Mesendoderm (in vitro differentiated cells): ENCODE measurements at regions not wholly inside any gene's neighbourhood (a gene's known extent, or its start where the extent isn't known, plus 50 kb on each side); places are given as distances from the start of the nearest gene placed in this dataset.
A peak's percentile ranks its signal among the peaks of the same experiment; 100 is the strongest.

Experiments
- DNase-seq: peaks from one replicate; pipeline ENCODE4 v3.0.0; 2013
- H2AK5ac ChIP-seq: 2 replicates; pipeline ENCODE4 v1.6.1; 2013; ENCODE audit warnings: low read length, inconsistent platforms
- H2BK120ac ChIP-seq: 2 replicates; pipeline ENCODE4 v1.6.1; 2013; ENCODE audit warnings: low read depth, mild to moderate bottlenecking, low read length, moderate library complexity, mixed read lengths
- H2BK15ac ChIP-seq: replicated peaks from 2 replicates; pipeline ENCODE4 v1.6.1; 2013; ENCODE audit warnings: low read depth, mild to moderate bottlenecking, moderate library complexity
- H2BK5ac ChIP-seq: 2 replicates; pipeline ENCODE4 v1.6.1; 2013; ENCODE audit warnings: low read length, inconsistent platforms
- H3K18ac ChIP-seq: 2 replicates; pipeline ENCODE4 v1.6.1; 2013; ENCODE audit warnings: mild to moderate bottlenecking, low read length, mixed read lengths
- H3K23ac ChIP-seq: one replicate; pipeline ENCODE4 v1.6.1; 2013; ENCODE audit warnings: low read length
- H3K27ac ChIP-seq: 2 replicates; pipeline ENCODE4 v1.5.1; 2013; ENCODE audit warnings: low read depth, mild to moderate bottlenecking, inconsistent platforms, low read length, moderate library complexity
- H3K27me3 ChIP-seq: 2 replicates; pipeline ENCODE4 v1.6.1; 2013; ENCODE audit warnings: low read length, control low read depth, mild to moderate bottlenecking, inconsistent platforms; ENCODE audit not compliant: insufficient read depth, poor library complexity
- H3K36me3 ChIP-seq: 2 replicates; pipeline ENCODE4 v1.6.1; 2013; ENCODE audit warnings: low read length, inconsistent platforms; ENCODE audit not compliant: control insufficient read depth, insufficient read depth
- H3K4ac ChIP-seq: one replicate; pipeline ENCODE4 v1.6.1; 2013; ENCODE audit warnings: low read depth, mild to moderate bottlenecking, low read length, moderate library complexity
- H3K4me1 ChIP-seq: 2 replicates; pipeline ENCODE4 v1.6.1; 2013; ENCODE audit warnings: low read depth, low read length, inconsistent platforms; ENCODE audit not compliant: control insufficient read depth
- H3K4me2 ChIP-seq: 2 replicates; pipeline ENCODE4 v1.6.1; 2013; ENCODE audit warnings: low read length
- H3K4me3 ChIP-seq: 2 replicates; pipeline ENCODE4 v1.5.1; 2013; ENCODE audit warnings: mild to moderate bottlenecking, low read length
- H3K56ac ChIP-seq: one replicate; pipeline ENCODE4 v1.6.1; 2013; ENCODE audit warnings: low read length
- H3K79me1 ChIP-seq: 2 replicates; pipeline ENCODE4 v1.6.1; 2013; ENCODE audit warnings: low read length, inconsistent platforms
- H3K79me2 ChIP-seq: 2 replicates; pipeline ENCODE4 v1.6.1; 2013; ENCODE audit warnings: mild to moderate bottlenecking, low read length; ENCODE audit not compliant: control insufficient read depth, insufficient read depth
- H3K9ac ChIP-seq: 2 replicates; pipeline ENCODE4 v1.6.1; 2013; ENCODE audit warnings: low read length, inconsistent platforms
- H4K5ac ChIP-seq: one replicate; pipeline ENCODE4 v1.6.1; 2013; ENCODE audit warnings: low read length
- H4K8ac ChIP-seq: one replicate; pipeline ENCODE4 v1.6.1; 2013; ENCODE audit warnings: low read depth, mild to moderate bottlenecking, control low read depth, low read length, moderate library complexity
- WGBS: extraction: QIAGEN DNeasy Blood & Tissue Kit; methylation state at CpG from one replicate; pipeline ENCODE4 v1.1.7; 2013; ENCODE audit warnings: low lambda C conversion rate, missing lambda C conversion rate; ENCODE audit not compliant: insufficient coverage; ENCODE audit errors: extremely low coverage; 5-methylcytosine and 5-hydroxymethylcytosine counted together

- H3K79me2 ChIP-seq = no peaks in the 10 kb centered on the region
- H2AK5ac ChIP-seq = no peak overlapping the region
- no peak overlapping the region for H2BK5ac ChIP-seq
- H4K5ac ChIP-seq = no peak overlapping the region
- no peaks in the 10 kb centered on the region for H3K27me3 ChIP-seq
- H3K56ac ChIP-seq = no peak overlapping the region
- H2BK15ac ChIP-seq = no peak overlapping the region
- H2BK120ac ChIP-seq = no peak overlapping the region
- no peak overlapping the region for H3K18ac ChIP-seq
- no peak overlapping the region for H3K23ac ChIP-seq
- no peaks in the 10 kb centered on the region for H3K4me1 ChIP-seq
- no peak overlapping the region for H3K27ac ChIP-seq
- H3K4ac ChIP-seq = no peak overlapping the region
- WGBS = no CpG with 5 or more reads among the region's 8 CpGs
- no peak overlapping the region for H3K9ac ChIP-seq
- no peak overlapping the region for H3K4me2 ChIP-seq
- H3K79me1 ChIP-seq = no peaks in the 10 kb centered on the region
- DNase-seq = no peak
- no peaks in the 10 kb centered on the region for H3K36me3 ChIP-seq
- no peak overlapping the region for H4K8ac ChIP-seq
- no peak overlapping the region for H3K4me3 ChIP-seq
Observed at GRCh38 chr6:15915508-15916178, 213.2 kb upstream of the MYLIP start.

- Histone ChIP-seq H2BK5ac (no peak overlapping the region), H3K18ac (no peak overlapping the region), H3K56ac (no peak overlapping the region), H3K9ac (no peak overlapping the region), H3K23ac (no peak overlapping the region), H3K79me2 (no peaks in the 10 kb centered on the region), H3K36me3 (no peaks in the 10 kb centered on the region), H3K27ac (no peak overlapping the region), H4K5ac (no peak overlapping the region), H3K4me3 (no peak overlapping the region), H2BK120ac (no peak overlapping the region), H2AK5ac (no peak overlapping the region), H4K8ac (no peak overlapping the region), H3K4ac (no peak overlapping the region), H2BK15ac (no peak overlapping the region), H3K4me2 (no peak overlapping the region), H3K4me1 (no peaks in the 10 kb centered on the region), H3K27me3 (no peaks in the 10 kb centered on the region), H3K79me1 (no peaks in the 10 kb centered on the region)
- no peak for DNase-seq
- WGBS = no CpG with 5 or more reads among the region's 2 CpGs
Observed at GRCh38 chr6:15914553-15914952, 214.3 kb upstream of the MYLIP start.

GRCh38 chr6:15913573-15913972, 215.3 kb upstream of the MYLIP start:
- Histone ChIP-seq H3K36me3 (no peaks in the 10 kb centered on the region), H3K4me1 (no peaks in the 10 kb centered on the region), H3K4me2 (no peak overlapping the region), H4K5ac (no peak overlapping the region), H2AK5ac (no peak overlapping the region), H3K9ac (no peak overlapping the region), H3K27ac (no peak overlapping the region), H3K4me3 (no peak overlapping the region), H3K27me3 (no peaks in the 10 kb centered on the region), H3K56ac (no peak overlapping the region), H2BK5ac (no peak overlapping the region), H3K79me1 (no peaks in the 10 kb centered on the region), H3K23ac (no peak overlapping the region), H3K79me2 (no peaks in the 10 kb centered on the region), H3K18ac (no peak overlapping the region), H3K4ac (no peak overlapping the region), H2BK15ac (no peak overlapping the region), H4K8ac (no peak overlapping the region), H2BK120ac (no peak overlapping the region)
- no peak for DNase-seq
- no CpG with 5 or more reads among the region's 2 CpGs for WGBS

- Histone ChIP-seq H3K27me3 (no peaks in the 10 kb centered on the region), H2AK5ac (no peak overlapping the region), H2BK120ac (no peak overlapping the region), H2BK5ac (no peak overlapping the region), H3K23ac (no peak overlapping the region), H3K9ac (no peak overlapping the region), H3K56ac (no peak overlapping the region), H3K4me3 (no peak overlapping the region), H3K36me3 (no peaks in the 10 kb centered on the region), H2BK15ac (no peak overlapping the region), H3K4ac (no peak overlapping the region), H3K4me2 (no peak overlapping the region), H3K18ac (no peak overlapping the region), H3K4me1 (no peaks in the 10 kb centered on the region), H3K79me2 (no peaks in the 10 kb centered on the region), H3K79me1 (no peaks in the 10 kb centered on the region), H4K8ac (no peak overlapping the region), H3K27ac (no peak overlapping the region), H4K5ac (no peak overlapping the region)
- no CpG with 5 or more reads among the region's 9 CpGs for WGBS
- DNase-seq = no peak
Observed at GRCh38 chr6:15912505-15913400, 216.1 kb upstream of the MYLIP start.

- Histone ChIP-seq H4K8ac (no peak overlapping the region), H4K5ac (no peak overlapping the region), H3K4me1 (no peaks in the 10 kb centered on the region), H3K27me3 (no peaks in the 10 kb centered on the region), H3K79me2 (no peaks in the 10 kb centered on the region), H3K36me3 (no peaks in the 10 kb centered on the region), H3K79me1 (no peaks in the 10 kb centered on the region), H2BK120ac (no peak overlapping the region), H2BK5ac (no peak overlapping the region), H3K4ac (no peak overlapping the region), H3K4me2 (no peak overlapping the region), H2BK15ac (no peak overlapping the region), H3K9ac (no peak overlapping the region), H2AK5ac (no peak overlapping the region), H3K23ac (no peak overlapping the region), H3K4me3 (no peak overlapping the region), H3K56ac (no peak overlapping the region), H3K27ac (no peak overlapping the region), H3K18ac (no peak overlapping the region)
- peak; percentile 26 for DNase-seq
- WGBS = no CpG with 5 or more reads among the region's 6 CpGs
Observed at GRCh38 chr6:15911753-15912504, 217.0 kb upstream of the MYLIP start.
